ENCODE measurements at regions not wholly inside any gene's neighbourhood (a gene's known extent, or its start where the extent isn't known, plus 50 kb on each side); places are given as distances from the start of the nearest gene placed in this dataset.

DNA sequence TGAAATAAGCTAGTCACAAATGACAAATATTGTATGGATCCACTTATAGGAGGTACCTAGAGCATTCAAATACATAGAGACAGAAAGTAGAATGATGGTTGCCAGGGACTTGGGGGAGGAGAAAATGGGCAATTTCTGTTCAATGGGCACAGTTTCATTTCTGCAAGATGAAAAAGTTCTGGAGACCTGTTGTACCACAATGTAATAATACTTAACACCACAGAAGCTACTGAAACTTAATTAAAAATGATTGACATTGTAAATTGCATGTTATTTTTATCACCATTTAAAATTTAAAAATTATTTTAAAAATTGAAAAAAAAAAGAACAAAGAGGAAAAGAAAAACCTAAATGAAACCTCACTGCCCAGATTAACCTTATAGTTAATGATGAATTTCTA is 67.4 kb downstream of the NHLRC1 start:
- Histone ChIP-seq H3K4me2 (ENCODE audit: low read length) (no peak overlapping the region), H3K4me3 (ENCODE audit: insufficient read depth, low read depth, low read length) (no peak overlapping the region), H3K79me2 (ENCODE audit: insufficient read depth, low read length) (no peaks in the 10 kb centered on the region), H3K36me3 (ENCODE audit: insufficient read depth, low read length) (no peaks in the 10 kb centered on the region), H2AFZ (ENCODE audit: low read depth, low read length) (no peak overlapping the region), H3K9ac (ENCODE audit: low read length) (no peak overlapping the region), H3K9me3 (ENCODE audit: insufficient read depth, low read depth, low read length) (no peaks in the 10 kb centered on the region), H4K20me1 (ENCODE audit: insufficient read depth, low read length) (no peaks in the 10 kb centered on the region), H3K4me1 (ENCODE audit: insufficient read depth, low read length) (no peaks in the 10 kb centered on the region), H3K27me3 (ENCODE audit: insufficient read depth, low read length) (no peaks in the 10 kb centered on the region), H3K27ac (ENCODE audit: low read depth, low read length) (no peak overlapping the region)
- H3K4me1 Mint-ChIP-seq (ENCODE audit: low read depth, unreplicated experiment): no peaks in the 10 kb centered on the region
- DNase-seq (ENCODE audit: low read depth): no peak
- no peak for FAIRE-seq
- no peak overlapping the region for H3K27ac Mint-ChIP-seq (ENCODE audit: unreplicated experiment)
- TF ChIP-seq, protein P1, sequence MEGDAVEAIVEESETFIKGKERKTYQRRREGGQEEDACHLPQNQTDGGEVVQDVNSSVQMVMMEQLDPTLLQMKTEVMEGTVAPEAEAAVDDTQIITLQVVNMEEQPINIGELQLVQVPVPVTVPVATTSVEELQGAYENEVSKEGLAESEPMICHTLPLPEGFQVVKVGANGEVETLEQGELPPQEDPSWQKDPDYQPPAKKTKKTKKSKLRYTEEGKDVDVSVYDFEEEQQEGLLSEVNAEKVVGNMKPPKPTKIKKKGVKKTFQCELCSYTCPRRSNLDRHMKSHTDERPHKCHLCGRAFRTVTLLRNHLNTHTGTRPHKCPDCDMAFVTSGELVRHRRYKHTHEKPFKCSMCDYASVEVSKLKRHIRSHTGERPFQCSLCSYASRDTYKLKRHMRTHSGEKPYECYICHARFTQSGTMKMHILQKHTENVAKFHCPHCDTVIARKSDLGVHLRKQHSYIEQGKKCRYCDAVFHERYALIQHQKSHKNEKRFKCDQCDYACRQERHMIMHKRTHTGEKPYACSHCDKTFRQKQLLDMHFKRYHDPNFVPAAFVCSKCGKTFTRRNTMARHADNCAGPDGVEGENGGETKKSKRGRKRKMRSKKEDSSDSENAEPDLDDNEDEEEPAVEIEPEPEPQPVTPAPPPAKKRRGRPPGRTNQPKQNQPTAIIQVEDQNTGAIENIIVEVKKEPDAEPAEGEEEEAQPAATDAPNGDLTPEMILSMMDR (IDR thresholded peaks at IDR 0.05; ENCODE audit: insufficient read depth, low read depth, low read length): no peak
- no peak for TF ChIP-seq EZH2 (IDR thresholded peaks at IDR 0.05; ENCODE audit: insufficient read depth, low read length)
- H3K27me3 Mint-ChIP-seq (ENCODE audit: low read depth, unreplicated experiment): no peaks in the 10 kb centered on the region
- H3K36me3 Mint-ChIP-seq (ENCODE audit: low read depth, unreplicated experiment): no peaks in the 10 kb centered on the region
- H3K4me3 Mint-ChIP-seq (ENCODE audit: unreplicated experiment): no peak overlapping the region
- no peaks in the 10 kb centered on the region for H3K9me3 Mint-ChIP-seq (ENCODE audit: unreplicated experiment)

DNA sequence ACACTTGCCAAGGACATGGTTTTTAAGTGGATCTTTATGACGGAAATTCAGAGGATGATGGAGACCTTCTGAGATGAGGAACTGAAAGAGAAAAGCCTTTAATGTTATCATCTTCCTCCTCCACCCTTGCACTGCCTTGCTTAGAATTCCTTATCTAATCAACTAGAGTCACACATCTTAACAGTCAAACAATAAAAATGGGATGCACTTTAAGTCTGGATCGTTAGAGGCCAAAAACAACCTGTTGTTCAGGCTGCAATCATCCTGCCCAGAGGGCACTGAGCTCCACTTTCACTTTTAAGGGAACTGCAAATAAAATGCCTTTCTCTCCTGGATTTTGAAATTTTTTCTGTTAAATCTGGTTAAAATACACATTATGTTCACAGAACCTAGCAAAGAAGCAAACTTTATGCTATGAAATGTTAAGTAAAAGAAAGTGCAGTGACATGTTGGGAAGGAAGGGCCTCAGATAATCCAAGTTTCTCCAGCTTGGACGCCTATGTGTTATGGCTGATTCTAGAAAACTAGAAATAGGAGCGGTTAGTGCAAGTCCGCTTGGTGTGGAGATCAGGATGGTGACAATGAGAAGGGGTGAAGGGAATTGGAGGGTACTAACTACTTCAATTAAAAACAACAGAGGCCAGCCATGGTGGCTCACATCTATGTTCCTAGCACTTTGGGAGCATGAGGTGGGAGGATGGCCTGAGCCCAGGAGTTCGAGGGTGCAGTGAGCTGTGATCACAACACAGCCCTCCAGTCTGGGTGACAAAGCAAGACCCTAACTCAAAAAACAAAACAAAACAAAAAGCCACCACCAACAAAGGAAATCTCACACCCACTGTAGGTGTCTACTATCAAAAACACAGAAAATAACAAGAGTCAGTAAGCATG is 66.4 kb upstream of the KIF13A start:
- H3K27me3 Mint-ChIP-seq (ENCODE audit: low read depth, unreplicated experiment): no peaks in the 10 kb centered on the region
- no peak overlapping the region for H3K4me3 Mint-ChIP-seq (ENCODE audit: unreplicated experiment)
- no peaks in the 10 kb centered on the region for H4K20me1 ChIP-seq (ENCODE audit: insufficient read depth, low read length)
- DNase-seq (ENCODE audit: low read depth) (no peak), FAIRE-seq (no peak)
- H3K27ac Mint-ChIP-seq (ENCODE audit: unreplicated experiment): no peak overlapping the region
- no peak overlapping the region for H3K9ac ChIP-seq (ENCODE audit: low read length)
- no peaks in the 10 kb centered on the region for H3K9me3 Mint-ChIP-seq (ENCODE audit: unreplicated experiment)
- TF ChIP-seq EZH2 (IDR thresholded peaks at IDR 0.05; ENCODE audit: insufficient read depth, low read length): no peak
- no peaks in the 10 kb centered on the region for H3K4me1 Mint-ChIP-seq (ENCODE audit: low read depth, unreplicated experiment)
- no peaks in the 10 kb centered on the region for H3K36me3 Mint-ChIP-seq (ENCODE audit: low read depth, unreplicated experiment)
- no peak overlapping the region for H2AFZ ChIP-seq (ENCODE audit: low read depth, low read length)
- no peak overlapping the region for H3K27ac ChIP-seq (ENCODE audit: low read depth, low read length)
- H3K4me1 ChIP-seq (ENCODE audit: insufficient read depth, low read length): no peaks in the 10 kb centered on the region
- no peak overlapping the region for H3K4me2 ChIP-seq (ENCODE audit: low read length)
- no peaks in the 10 kb centered on the region for H3K27me3 ChIP-seq (ENCODE audit: insufficient read depth, low read length)
- H3K4me3 ChIP-seq (ENCODE audit: insufficient read depth, low read depth, low read length): no peak overlapping the region
- H3K9me3 ChIP-seq (ENCODE audit: insufficient read depth, low read depth, low read length): no peaks in the 10 kb centered on the region
- no peaks in the 10 kb centered on the region for H3K79me2 ChIP-seq (ENCODE audit: insufficient read depth, low read length)
- H3K36me3 ChIP-seq (ENCODE audit: insufficient read depth, low read length): no peaks in the 10 kb centered on the region

DNA sequence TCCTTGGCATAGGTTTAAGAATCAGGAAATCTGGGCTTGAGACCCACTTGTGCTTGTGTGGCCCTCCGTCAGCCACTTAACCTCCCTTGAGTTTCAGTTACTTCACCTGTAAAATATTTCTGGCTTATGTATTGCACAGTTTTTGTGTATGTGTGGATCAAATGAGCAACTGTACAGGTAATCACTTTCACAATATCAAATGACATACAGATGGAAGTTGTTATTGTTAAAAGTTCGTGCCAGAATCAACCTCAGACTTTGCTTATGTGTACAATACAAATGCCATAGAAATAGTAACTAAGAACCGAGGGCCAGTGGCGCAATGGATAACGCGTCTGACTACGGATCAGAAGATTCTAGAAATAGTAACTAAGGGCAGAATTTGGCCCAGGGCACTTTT is 65.6 kb upstream of the KIF13A start:
- DNase-seq (ENCODE audit: low read depth): no peak
- Mint-ChIP-seq H3K36me3 (ENCODE audit: low read depth, unreplicated experiment) (no peaks in the 10 kb centered on the region), H3K27ac (ENCODE audit: unreplicated experiment) (no peak overlapping the region), H3K9me3 (ENCODE audit: unreplicated experiment) (no peaks in the 10 kb centered on the region), H3K4me1 (ENCODE audit: low read depth, unreplicated experiment) (no peaks in the 10 kb centered on the region), H3K4me3 (ENCODE audit: unreplicated experiment) (no peak overlapping the region), H3K27me3 (ENCODE audit: low read depth, unreplicated experiment) (no peaks in the 10 kb centered on the region)
- no peaks in the 10 kb centered on the region for H3K27me3 ChIP-seq (ENCODE audit: insufficient read depth, low read length)
- no peaks in the 10 kb centered on the region for H3K79me2 ChIP-seq (ENCODE audit: insufficient read depth, low read length)
- no peaks in the 10 kb centered on the region for H3K9me3 ChIP-seq (ENCODE audit: insufficient read depth, low read depth, low read length)
- no peaks in the 10 kb centered on the region for H3K36me3 ChIP-seq (ENCODE audit: insufficient read depth, low read length)
- H3K27ac ChIP-seq (ENCODE audit: low read depth, low read length): no peak overlapping the region
- H3K4me2 ChIP-seq (ENCODE audit: low read length): no peak overlapping the region
- no peak for TF ChIP-seq EZH2 (IDR thresholded peaks at IDR 0.05; ENCODE audit: insufficient read depth, low read length)
- TF ChIP-seq, protein P1 (IDR thresholded peaks at IDR 0.05; ENCODE audit: insufficient read depth, low read depth, low read length): no peak
- H4K20me1 ChIP-seq (ENCODE audit: insufficient read depth, low read length): no peaks in the 10 kb centered on the region
- no peak overlapping the region for H3K9ac ChIP-seq (ENCODE audit: low read length)
- H2AFZ ChIP-seq (ENCODE audit: low read depth, low read length): no peak overlapping the region
- H3K4me3 ChIP-seq (ENCODE audit: insufficient read depth, low read depth, low read length): no peak overlapping the region
- no peak for FAIRE-seq
- no peaks in the 10 kb centered on the region for H3K4me1 ChIP-seq (ENCODE audit: insufficient read depth, low read length)

Measured in astrocyte (in vitro differentiated cells and primary cell).